Stimulated activated CD8-positive, alpha-beta memory T cell treated with anti-CD3 and anti-CD28 coated beads, Interleukin-15, amount 100 ng/mL, for 1 hour (primary cell): ENCODE measurements at regions not wholly inside any gene's neighbourhood (a gene's known extent, or its start where the extent isn't known, plus 50 kb on each side); places are given as distances from the start of the nearest gene placed in this dataset.
"Not testable (repeated sequence)": the region's sequence is repeated elsewhere in the genome, so short reads cannot be mapped to it uniquely, and the experiment has no call there.

Experiments
- DNase-seq: peaks from one replicate; pipeline ENCODE4 v3.0.0-alpha.2; 2020; ENCODE audit warnings: low read depth

GRCh38 chr1:157409927-157410326 is 142.4 kb downstream of the FCRL5 start:
- no peak for DNase-seq

- DNase-seq, result no peak
Measured at GRCh38 chr1:157407917-157408525, 144.3 kb downstream of the FCRL5 start.

- DNase-seq, result no peak
Measured at GRCh38 chr1:157407367-157407766, 144.9 kb downstream of the FCRL5 start.

GRCh38 chr1:157405662-157406061 is 146.7 kb downstream of the FCRL5 start:
- no peak for DNase-seq

- no peak for DNase-seq
Measured at GRCh38 chr1:157404614-157405013, 147.7 kb downstream of the FCRL5 start.

- DNase-seq, result no peak
Measured at GRCh38 chr1:157404063-157404501, 148.2 kb downstream of the FCRL5 start.

GRCh38 chr1:157403608-157404007 is 148.7 kb downstream of the FCRL5 start:
- DNase-seq, result no peak

- no peak for DNase-seq
Measured at GRCh38 chr1:157403203-157403602, 149.1 kb downstream of the FCRL5 start.

- DNase-seq, result no peak
Measured at GRCh38 chr1:157400766-157401165, 151.5 kb downstream of the FCRL5 start.

GRCh38 chr1:157399984-157400382 is 152.3 kb downstream of the FCRL5 start:
- DNase-seq, result no peak

GRCh38 chr1:157399343-157399983 is 152.9 kb downstream of the FCRL5 start:
- no peak for DNase-seq

GRCh38 chr1:157390651-157391050 is 161.7 kb downstream of the FCRL5 start:
- DNase-seq, result no peak

GRCh38 chr1:157388057-157388456 is 164.3 kb downstream of the FCRL5 start:
- DNase-seq, result no peak

- no peak for DNase-seq
Measured at GRCh38 chr1:157384258-157384657, 168.1 kb downstream of the FCRL5 start.

- DNase-seq, result no peak
Measured at GRCh38 chr1:157382351-157382750, 170.0 kb downstream of the FCRL5 start.

- no peak for DNase-seq
Measured at GRCh38 chr1:157380523-157380922, 171.8 kb downstream of the FCRL5 start.

- DNase-seq, result not testable (repeated sequence)
Measured at GRCh38 chr1:157377280-157377713, 175.0 kb downstream of the FCRL5 start.

GRCh38 chr1:157376681-157377080 is 175.6 kb downstream of the FCRL5 start:
- DNase-seq, result no peak

GRCh38 chr1:157372311-157372710 is 180.0 kb downstream of the FCRL5 start:
- not testable (repeated sequence) for DNase-seq

- no peak for DNase-seq
Measured at GRCh38 chr1:157371826-157372225, 180.5 kb downstream of the FCRL5 start.

- no peak for DNase-seq
Measured at GRCh38 chr1:157371221-157371620, 181.1 kb downstream of the FCRL5 start.

GRCh38 chr1:157370698-157371097 is 181.6 kb downstream of the FCRL5 start:
- no peak for DNase-seq

GRCh38 chr1:157369808-157370521 is 182.3 kb downstream of the FCRL5 start:
- no peak for DNase-seq
